Neuron (in vitro differentiated cells): ENCODE measurements at regions not wholly inside any gene's neighbourhood (a gene's known extent, or its start where the extent isn't known, plus 50 kb on each side); places are given as distances from the start of the nearest gene placed in this dataset.
"Not testable (repeated sequence)": the region's sequence is repeated elsewhere in the genome, so short reads cannot be mapped to it uniquely, and the experiment has no call there.

Experiments
- H2AFZ ChIP-seq: one replicate; pipeline ENCODE4 v1.6.1; 2013; ENCODE audit warnings: low read depth, mild to moderate bottlenecking, inconsistent platforms, low read length, moderate library complexity
- H3K27me3 ChIP-seq: one replicate; pipeline ENCODE4 v1.6.1; 2013; ENCODE audit warnings: low read length; ENCODE audit not compliant: insufficient read depth
- H3K36me3 ChIP-seq: one replicate; pipeline ENCODE4 v1.6.1; 2013; ENCODE audit warnings: low read length; ENCODE audit not compliant: insufficient read depth
- H3K4me1 ChIP-seq: one replicate; pipeline ENCODE4 v1.6.1; 2013; ENCODE audit warnings: low read length; ENCODE audit not compliant: insufficient read depth
- H3K4me3 ChIP-seq: 2 replicates; pipeline ENCODE4 v1.5.1; 2013; ENCODE audit warnings: mild to moderate bottlenecking, low read length, moderate library complexity
- H3K9me3 ChIP-seq: one replicate; pipeline ENCODE4 v1.6.1; 2013; ENCODE audit warnings: low read length

DNA sequence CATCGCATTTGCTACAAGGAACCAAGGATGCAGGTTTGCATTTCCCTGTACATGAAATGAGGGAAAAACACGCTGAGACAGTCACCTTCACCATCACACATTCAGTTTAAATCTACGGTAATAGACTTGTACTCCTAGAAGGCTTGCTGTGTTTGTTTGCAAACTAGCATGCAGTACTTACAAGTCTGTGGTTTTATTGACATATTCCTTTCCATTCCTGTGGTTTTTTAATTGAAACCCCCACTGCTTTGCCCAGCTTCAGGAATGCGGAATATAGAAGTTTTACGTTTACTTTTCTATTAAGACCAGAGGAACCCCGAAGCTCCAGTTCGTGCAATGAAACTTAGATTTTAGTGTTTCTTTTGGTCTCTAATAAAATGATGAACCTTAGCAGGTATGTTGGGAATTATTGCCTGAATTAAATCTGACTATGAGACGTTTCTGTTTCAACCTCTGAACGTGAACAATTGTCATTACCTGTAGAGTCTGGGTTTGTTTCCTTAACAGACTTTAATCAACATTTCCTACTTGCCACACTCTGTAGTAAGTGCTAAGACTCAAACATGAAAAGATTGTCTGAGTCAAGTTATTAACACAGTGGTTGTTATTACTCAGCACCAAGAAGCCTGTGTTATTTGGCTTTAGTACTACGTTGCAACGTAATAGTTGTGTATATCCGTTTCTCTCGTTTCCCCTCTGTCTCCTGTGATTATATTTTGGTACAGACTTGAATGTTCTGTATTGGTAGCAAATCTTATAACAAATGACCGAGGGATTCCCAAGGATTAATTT is 793.3 kb upstream of the GOT2 start:
- no peaks in the 10 kb centered on the region for H3K4me1 ChIP-seq
- no peak overlapping the region for H3K4me3 ChIP-seq
- H3K36me3 ChIP-seq, result no peaks in the 10 kb centered on the region
- no peaks in the 10 kb centered on the region for H3K9me3 ChIP-seq
- H3K27me3 ChIP-seq, result no peaks in the 10 kb centered on the region
- no peak overlapping the region for H2AFZ ChIP-seq

DNA sequence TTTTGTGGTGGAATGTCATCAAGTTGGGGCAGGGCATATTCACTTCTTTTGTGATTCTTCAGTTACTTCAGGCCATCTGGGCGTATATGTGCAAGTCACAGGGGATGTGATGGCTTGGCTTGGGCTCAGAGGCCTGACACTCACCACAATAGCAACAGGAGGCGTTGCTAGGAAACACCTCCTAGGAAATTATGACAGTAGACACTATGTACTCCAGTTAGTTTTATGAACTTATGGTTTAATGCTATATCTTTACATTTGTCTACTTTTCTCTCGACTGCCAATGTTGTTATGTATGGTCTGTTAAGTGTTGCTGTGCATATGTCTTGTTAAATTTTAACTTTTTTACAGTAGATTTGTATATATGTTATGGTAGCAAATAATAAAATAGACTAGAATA is 788.7 kb upstream of the GOT2 start:
- H3K4me3 ChIP-seq, result no peak overlapping the region
- no peaks in the 10 kb centered on the region for H3K27me3 ChIP-seq
- H3K36me3 ChIP-seq, result no peaks in the 10 kb centered on the region
- no peaks in the 10 kb centered on the region for H3K9me3 ChIP-seq
- no peaks in the 10 kb centered on the region for H3K4me1 ChIP-seq
- no peak overlapping the region for H2AFZ ChIP-seq

DNA sequence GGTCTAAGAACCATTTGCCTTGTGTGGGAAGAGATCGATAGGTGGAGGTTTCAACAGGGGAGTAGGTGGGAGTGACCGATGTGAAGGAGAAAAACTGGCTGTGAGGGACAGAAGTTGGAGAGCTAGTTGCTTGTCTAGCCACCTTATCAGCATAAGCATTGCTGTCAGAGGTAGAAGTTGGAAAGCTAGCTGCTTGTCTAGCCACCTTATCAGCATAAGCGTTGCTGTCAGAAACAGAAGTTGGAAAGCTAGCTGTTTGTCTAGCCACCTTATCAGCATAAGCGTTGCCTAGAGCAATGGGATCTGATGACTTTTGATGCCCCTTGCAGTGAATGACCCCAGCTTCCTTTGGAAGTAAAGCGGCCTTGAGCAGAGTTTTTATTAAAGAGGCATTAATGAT is 784.6 kb upstream of the GOT2 start:
- H3K4me1 ChIP-seq, H3K4me3 ChIP-seq, H3K27me3 ChIP-seq, H3K36me3 ChIP-seq, H2AFZ ChIP-seq, H3K9me3 ChIP-seq: not testable (repeated sequence)

DNA sequence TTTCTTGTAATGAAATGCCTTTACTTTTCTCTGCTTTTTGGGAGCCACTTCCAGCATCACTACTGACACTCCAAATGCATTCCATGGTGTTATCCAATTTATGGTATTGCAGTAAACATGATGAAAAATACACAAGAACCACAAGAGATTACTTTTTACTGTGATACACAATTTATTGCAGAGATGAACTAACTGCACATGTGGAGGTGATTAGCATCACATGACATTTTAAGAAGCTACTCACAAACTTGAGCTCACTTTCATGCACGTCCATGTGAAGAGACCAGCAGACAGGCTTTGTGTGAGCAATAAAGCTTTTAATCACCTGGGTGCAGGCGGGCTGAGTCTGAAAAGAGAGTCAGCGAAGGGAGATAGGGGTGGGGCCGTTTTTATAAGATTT is 780.5 kb upstream of the GOT2 start:
- Histone ChIP-seq H3K36me3 (no peaks in the 10 kb centered on the region), H2AFZ (no peak overlapping the region), H3K4me1 (no peaks in the 10 kb centered on the region), H3K27me3 (no peaks in the 10 kb centered on the region), H3K4me3 (no peak overlapping the region), H3K9me3 (no peaks in the 10 kb centered on the region)

DNA sequence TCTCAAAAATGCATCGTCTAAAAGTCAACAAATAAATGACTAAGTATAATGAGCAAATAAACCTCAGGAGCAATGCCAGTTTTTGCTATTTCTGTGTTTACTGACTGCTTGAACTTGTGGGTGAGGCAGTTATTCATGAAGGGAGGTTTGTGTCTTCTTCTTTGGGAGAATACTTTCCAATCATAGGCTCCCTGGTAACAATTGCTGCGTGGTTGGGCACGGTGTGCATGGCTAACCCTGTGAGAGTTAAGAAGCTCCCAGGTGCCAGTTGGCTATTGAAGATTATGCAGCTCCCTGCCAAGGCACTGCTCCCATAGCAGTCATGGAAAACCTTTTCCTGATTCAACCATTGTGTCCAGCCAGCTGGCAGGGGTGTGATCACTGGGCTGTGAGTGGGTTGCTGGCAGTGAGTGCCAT is 775.9 kb upstream of the GOT2 start:
- no peak overlapping the region for H3K4me3 ChIP-seq
- no peak overlapping the region for H2AFZ ChIP-seq
- no peaks in the 10 kb centered on the region for H3K27me3 ChIP-seq
- no peaks in the 10 kb centered on the region for H3K9me3 ChIP-seq
- H3K36me3 ChIP-seq, result no peaks in the 10 kb centered on the region
- no peaks in the 10 kb centered on the region for H3K4me1 ChIP-seq

- Histone ChIP-seq H3K27me3 (no peaks in the 10 kb centered on the region), H3K9me3 (no peaks in the 10 kb centered on the region), H3K36me3 (no peaks in the 10 kb centered on the region), H3K4me3 (no peak overlapping the region), H3K4me1 (no peaks in the 10 kb centered on the region), H2AFZ (no peak overlapping the region)
Observed at GRCh38 chr16:59500601-59501000, 766.5 kb upstream of the GOT2 start.

DNA sequence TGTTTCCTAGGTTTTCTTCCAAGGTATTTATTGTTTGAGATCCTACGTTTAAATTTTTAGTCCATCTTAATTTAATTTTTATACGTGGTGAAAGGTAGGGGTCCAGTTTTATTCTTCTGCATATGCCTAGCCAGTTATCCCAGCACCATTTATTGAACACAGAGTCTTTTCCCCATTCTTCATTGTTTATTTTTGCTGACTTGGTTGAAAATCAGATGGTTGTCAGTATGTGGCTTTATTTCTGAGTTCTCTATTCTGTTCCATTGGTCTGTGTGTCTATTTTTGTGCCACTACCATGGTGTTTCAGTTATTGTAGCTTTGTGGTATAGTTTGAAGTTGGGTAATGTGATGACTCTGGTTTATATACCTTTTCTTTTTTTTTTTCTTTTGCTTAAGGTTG is 753.0 kb upstream of the GOT2 start:
- H2AFZ ChIP-seq, result no peak overlapping the region
- no peaks in the 10 kb centered on the region for H3K36me3 ChIP-seq
- no peaks in the 10 kb centered on the region for H3K9me3 ChIP-seq
- no peak overlapping the region for H3K4me3 ChIP-seq
- no peaks in the 10 kb centered on the region for H3K27me3 ChIP-seq
- no peaks in the 10 kb centered on the region for H3K4me1 ChIP-seq

DNA sequence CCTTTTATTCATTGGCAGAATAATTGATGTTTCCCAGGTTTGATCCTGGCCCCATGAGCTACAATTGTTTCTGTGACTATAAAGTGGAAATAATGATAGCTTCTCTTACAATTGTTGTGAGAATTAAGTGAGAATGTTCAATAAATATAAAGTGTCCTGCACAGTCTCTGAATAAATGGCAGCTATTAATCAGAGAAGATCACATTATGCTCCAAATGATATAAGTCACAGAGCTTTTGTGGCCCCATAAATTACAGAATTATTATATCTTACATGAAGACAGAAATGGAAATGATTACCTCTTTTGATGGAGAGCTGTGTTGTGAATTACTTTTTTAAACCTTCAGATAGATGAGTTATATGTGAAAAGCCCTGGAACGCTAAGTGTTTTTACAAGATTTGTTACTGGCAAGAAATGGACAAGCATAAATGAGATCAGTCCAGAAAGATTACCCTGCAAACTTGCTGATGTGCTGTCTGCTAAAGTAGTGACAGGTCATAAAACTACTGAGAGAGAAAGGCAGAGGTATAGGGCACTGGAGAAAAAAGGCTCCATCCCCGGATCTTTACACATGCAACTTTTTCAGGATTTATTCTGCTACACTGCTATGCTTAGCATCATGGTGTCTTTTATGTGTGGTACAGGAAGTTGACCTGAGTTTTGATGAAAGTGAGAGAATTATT is 750.9 kb upstream of the GOT2 start:
- Histone ChIP-seq H3K4me1 (no peaks in the 10 kb centered on the region), H3K4me3 (no peak overlapping the region), H3K27me3 (no peaks in the 10 kb centered on the region), H2AFZ (no peak overlapping the region), H3K9me3 (no peaks in the 10 kb centered on the region), H3K36me3 (no peaks in the 10 kb centered on the region)

DNA sequence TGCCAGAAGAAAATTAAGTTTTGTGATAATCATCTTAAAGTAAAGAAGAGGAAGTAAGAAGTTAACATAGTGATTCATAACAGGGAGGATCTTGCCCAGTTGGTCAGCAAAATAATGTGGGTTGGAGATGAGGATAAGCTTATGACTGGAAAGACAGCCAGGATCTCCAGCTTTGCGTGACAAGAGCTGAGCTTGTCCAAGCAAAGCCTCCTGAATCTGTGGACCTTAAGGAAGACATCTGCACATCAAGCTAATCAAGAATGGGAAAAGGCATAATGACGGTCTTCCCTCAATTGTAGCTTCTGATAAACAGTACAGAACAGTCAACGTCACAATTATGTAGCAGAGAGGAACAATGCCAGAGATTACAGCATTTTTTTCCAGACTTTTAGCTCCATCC is 744.7 kb upstream of the GOT2 start:
- H3K36me3 ChIP-seq, result no peaks in the 10 kb centered on the region
- no peaks in the 10 kb centered on the region for H3K27me3 ChIP-seq
- H3K9me3 ChIP-seq, result no peaks in the 10 kb centered on the region
- no peak overlapping the region for H3K4me3 ChIP-seq
- H2AFZ ChIP-seq, result no peak overlapping the region
- H3K4me1 ChIP-seq, result no peaks in the 10 kb centered on the region

GRCh38 chr16:59470556-59470955 is 736.4 kb upstream of the GOT2 start:
- no peaks in the 10 kb centered on the region for H3K4me1 ChIP-seq
- no peak overlapping the region for H2AFZ ChIP-seq
- H3K4me3 ChIP-seq, result no peak overlapping the region
- H3K27me3 ChIP-seq, result no peaks in the 10 kb centered on the region
- no peaks in the 10 kb centered on the region for H3K9me3 ChIP-seq
- H3K36me3 ChIP-seq, result no peaks in the 10 kb centered on the region

DNA sequence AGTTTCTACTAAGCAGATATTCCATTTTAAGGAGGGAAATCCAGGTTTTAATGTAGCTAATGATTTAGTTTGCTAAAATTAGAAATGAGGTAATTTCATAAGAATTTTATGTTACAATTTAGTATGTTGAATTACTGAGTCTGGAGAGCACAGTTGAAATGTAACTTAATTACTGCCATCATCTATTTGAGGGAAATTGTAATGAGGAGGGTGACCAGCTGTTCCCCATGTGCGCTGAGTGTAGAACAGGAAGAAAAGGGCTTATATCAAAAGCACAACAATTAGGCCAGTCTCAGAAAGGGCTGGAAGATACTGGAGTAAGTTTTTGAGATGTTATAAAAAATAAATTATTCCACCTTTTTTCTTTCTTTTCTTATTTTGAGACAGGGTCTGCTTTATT is 735.1 kb upstream of the GOT2 start:
- Histone ChIP-seq H2AFZ (no peak overlapping the region), H3K27me3 (no peaks in the 10 kb centered on the region), H3K4me1 (no peaks in the 10 kb centered on the region), H3K4me3 (no peak overlapping the region), H3K36me3 (no peaks in the 10 kb centered on the region), H3K9me3 (no peaks in the 10 kb centered on the region)

- H3K27me3 ChIP-seq, result no peaks in the 10 kb centered on the region
- H3K4me1 ChIP-seq, result no peaks in the 10 kb centered on the region
- no peak overlapping the region for H2AFZ ChIP-seq
- no peaks in the 10 kb centered on the region for H3K36me3 ChIP-seq
- no peak overlapping the region for H3K4me3 ChIP-seq
- H3K9me3 ChIP-seq, result no peaks in the 10 kb centered on the region
Observed at GRCh38 chr16:59463776-59464175, 729.7 kb upstream of the GOT2 start.

- Histone ChIP-seq H3K36me3 (no peaks in the 10 kb centered on the region), H3K27me3 (no peaks in the 10 kb centered on the region), H2AFZ (no peak overlapping the region), H3K4me3 (no peak overlapping the region), H3K9me3 (no peaks in the 10 kb centered on the region), H3K4me1 (no peaks in the 10 kb centered on the region)
Observed at GRCh38 chr16:59459806-59460205, 725.7 kb upstream of the GOT2 start.

- Histone ChIP-seq H3K9me3 (no peaks in the 10 kb centered on the region), H3K4me3 (no peak overlapping the region), H3K27me3 (no peaks in the 10 kb centered on the region), H2AFZ (no peak overlapping the region), H3K4me1 (no peaks in the 10 kb centered on the region), H3K36me3 (no peaks in the 10 kb centered on the region)
Observed at GRCh38 chr16:59455497-59455896, 721.4 kb upstream of the GOT2 start.
